A549 (cell line): ENCODE measurements at regions not wholly inside any gene's neighbourhood (a gene's known extent, or its start where the extent isn't known, plus 50 kb on each side); places are given as distances from the start of the nearest gene placed in this dataset.

Experiments
- BHLHE40 ChIP-seq: IDR thresholded peaks from 2 replicates; pipeline ENCODE4 v1.6.1; 2012; ENCODE audit warnings: low read depth, low read length, inconsistent platforms
- CTCF ChIP-seq: fragments of >200 bp; sonication (Bioruptor Twin); formaldehyde crosslinking; IDR thresholded peaks from 3 replicates; pipeline ENCODE4 v1.5.1; 2016
- EHMT2 ChIP-seq: fragments of 200-600 bp; sonication (generic); IDR thresholded peaks from 2 replicates; pipeline ENCODE4 v1.6.1; 2016; ENCODE audit warnings: antibody characterized with exemption, low read depth, mild to moderate bottlenecking, moderate library complexity
- EP300 ChIP-seq, 2 experiments: fragments of >200 bp; sonication (Bioruptor Twin); formaldehyde crosslinking; IDR thresholded peaks; 2 replicates in 1 of 2; 3 replicates in 1 of 2; pipeline ENCODE4 v1.6.1; 2016 to 2017
- HMGXB4 ChIP-seq: fragments of 250-450 bp; sonication (Bioruptor Pico); IDR thresholded peaks from 2 replicates; pipeline ENCODE4 v1.5.0; 2021; ENCODE audit warnings: mild to moderate bottlenecking, moderate library complexity, borderline replicate concordance
- REST ChIP-seq: fragments of 200-600 bp; sonication (generic); IDR thresholded peaks from 2 replicates; pipeline ENCODE4 v1.6.1; 2016; ENCODE audit warnings: antibody characterized with exemption, mild to moderate bottlenecking, moderate library complexity
- RFX5 ChIP-seq: fragments of 450-650 bp; IDR thresholded peaks from 2 replicates; pipeline ENCODE4 v1.7.1; 2014; ENCODE audit warnings: antibody characterized with exemption, mild to moderate bottlenecking, moderate library complexity
- USF2 ChIP-seq: fragments of 450-650 bp; IDR thresholded peaks from 2 replicates; pipeline ENCODE4 v1.6.1; 2014; ENCODE audit warnings: antibody characterized with exemption

- TF ChIP-seq USF2 = no peak
- no peak for TF ChIP-seq EP300 (IDR thresholded peaks at IDR 0.05)
- no peak for TF ChIP-seq REST
- no peak for TF ChIP-seq RFX5
- no peak for TF ChIP-seq BHLHE40
- TF ChIP-seq CTCF = no peak
- no peak for TF ChIP-seq HMGXB4
- no peak for TF ChIP-seq EHMT2
Observed at GRCh38 chr7:15778191-15778590, 91.7 kb upstream of the MEOX2 start.
